ENCODE measurements at regions not wholly inside any gene's neighbourhood (a gene's known extent, or its start where the extent isn't known, plus 50 kb on each side); places are given as distances from the start of the nearest gene placed in this dataset.
A peak's percentile ranks its signal among the peaks of the same experiment; 100 is the strongest.

- no peak for DNase-seq (ENCODE audit: low spot score)
These were observed 419.5 kb upstream of the PROK2 start for GRCh38 chr3:72204452-72204851.

- no peak for DNase-seq (ENCODE audit: low spot score)
These were observed 418.8 kb upstream of the PROK2 start for GRCh38 chr3:72203613-72204349.

GRCh38 chr3:72203105-72203504, 418.2 kb upstream of the PROK2 start:
- no peak for DNase-seq (ENCODE audit: low spot score)

GRCh38 chr3:72200332-72200731, 415.4 kb upstream of the PROK2 start:
- DNase-seq (ENCODE audit: low spot score), result no peak

- no peak for DNase-seq (ENCODE audit: low spot score)
These were observed 414.6 kb upstream of the PROK2 start for GRCh38 chr3:72199530-72199929.

GRCh38 chr3:72196377-72196929, 411.5 kb upstream of the PROK2 start:
- DNase-seq (ENCODE audit: low spot score), result no peak

- DNase-seq (ENCODE audit: low spot score), result no peak
These were observed 410.9 kb upstream of the PROK2 start for GRCh38 chr3:72195895-72196294.

GRCh38 chr3:72194458-72194857, 409.5 kb upstream of the PROK2 start:
- no peak for DNase-seq (ENCODE audit: low spot score)

GRCh38 chr3:72193771-72194430, 409.0 kb upstream of the PROK2 start:
- DNase-seq (ENCODE audit: low spot score), result no peak

- no peak for DNase-seq (ENCODE audit: low spot score)
These were observed 407.6 kb upstream of the PROK2 start for GRCh38 chr3:72192572-72192971.

GRCh38 chr3:72191209-72191960, 406.4 kb upstream of the PROK2 start:
- DNase-seq (ENCODE audit: low spot score), result no peak

- no peak for DNase-seq (ENCODE audit: low spot score)
These were observed 405.1 kb upstream of the PROK2 start for GRCh38 chr3:72190050-72190449.

GRCh38 chr3:72189339-72189738, 404.4 kb upstream of the PROK2 start:
- DNase-seq (ENCODE audit: low spot score), result peak; percentile 75

GRCh38 chr3:72188536-72188935, 403.6 kb upstream of the PROK2 start:
- no peak for DNase-seq (ENCODE audit: low spot score)

GRCh38 chr3:72187131-72187530, 402.2 kb upstream of the PROK2 start:
- no peak for DNase-seq (ENCODE audit: low spot score)

- DNase-seq (ENCODE audit: low spot score), result no peak
These were observed 401.5 kb upstream of the PROK2 start for GRCh38 chr3:72186400-72186855.

- DNase-seq (ENCODE audit: low spot score), result no peak
These were observed 400.8 kb upstream of the PROK2 start for GRCh38 chr3:72185549-72186399.

- DNase-seq (ENCODE audit: low spot score), result no peak
These were observed 398.5 kb upstream of the PROK2 start for GRCh38 chr3:72183489-72183888.

GRCh38 chr3:72182206-72182605, 397.3 kb upstream of the PROK2 start:
- no peak for DNase-seq (ENCODE audit: low spot score)

GRCh38 chr3:72181251-72181650, 396.3 kb upstream of the PROK2 start:
- no peak for DNase-seq (ENCODE audit: low spot score)

- no peak for DNase-seq (ENCODE audit: low spot score)
These were observed 395.5 kb upstream of the PROK2 start for GRCh38 chr3:72180405-72180804.

GRCh38 chr3:72179107-72179464, 394.1 kb upstream of the PROK2 start:
- no peak for DNase-seq (ENCODE audit: low spot score)
